Chondrocyte (in vitro differentiated cells): ENCODE measurements at regions not wholly inside any gene's neighbourhood (a gene's known extent, or its start where the extent isn't known, plus 50 kb on each side); places are given as distances from the start of the nearest gene placed in this dataset.
"Not testable (repeated sequence)": the region's sequence is repeated elsewhere in the genome, so short reads cannot be mapped to it uniquely, and the experiment has no call there.

Source experiments
- DNase-seq: peaks from one replicate; pipeline ENCODE4 v3.0.0; 2021; ENCODE audit warnings: mixed read lengths, low spot score
- H3K27ac Mint-ChIP-seq: one replicate; pipeline ENCODE4 v1.8.0; 2021; ENCODE audit warnings: mild to moderate bottlenecking, moderate library complexity, mixed read lengths; ENCODE audit not compliant: unreplicated experiment
- H3K27me3 Mint-ChIP-seq: 2 replicates; pipeline ENCODE4 v1.8.0; 2021; ENCODE audit warnings: low read depth, mixed read lengths
- H3K36me3 Mint-ChIP-seq: 2 replicates; pipeline ENCODE4 v1.8.0; 2021; ENCODE audit warnings: low read depth, mixed read lengths
- H3K4me1 Mint-ChIP-seq: 2 replicates; pipeline ENCODE4 v1.8.0; 2021; ENCODE audit warnings: low read depth, mild to moderate bottlenecking, mixed read lengths
- H3K4me3 Mint-ChIP-seq: one replicate; pipeline ENCODE4 v1.8.0; 2021; ENCODE audit warnings: mild to moderate bottlenecking, moderate library complexity, mixed read lengths; ENCODE audit not compliant: unreplicated experiment
- H3K9me3 Mint-ChIP-seq: 2 replicates; pipeline ENCODE4 v1.8.0; 2021; ENCODE audit warnings: low read depth, mixed read lengths
- CTCF ChIP-seq: fragments of 200-600 bp; sonication (generic); IDR thresholded peaks from 2 replicates; pipeline ENCODE4 v1.5.0; 2021; ENCODE audit warnings: antibody characterized with exemption, mild to moderate bottlenecking, moderate library complexity

- Mint-ChIP-seq H3K4me1 (peaks cover 33% of the 10 kb centered on the region), H3K27me3 (peaks cover 8% of the 10 kb centered on the region), H3K27ac (no peak overlapping the region), H3K4me3 (no peak overlapping the region), H3K9me3 (no peaks in the 10 kb centered on the region), H3K36me3 (no peaks in the 10 kb centered on the region)
- no peak for DNase-seq
- TF ChIP-seq CTCF, result no peak
Measured at GRCh38 chr15:69570997-69571396, 118.4 kb downstream of the RPLP1 start.

GRCh38 chr15:69573278-69573677, 120.7 kb downstream of the RPLP1 start:
- peaks cover 33% of the 10 kb centered on the region for H3K4me1 Mint-ChIP-seq
- H3K27ac Mint-ChIP-seq, H3K4me3 Mint-ChIP-seq, H3K9me3 Mint-ChIP-seq, DNase-seq, H3K36me3 Mint-ChIP-seq: not testable (repeated sequence)
- peaks cover 14% of the 10 kb centered on the region for H3K27me3 Mint-ChIP-seq

GRCh38 chr15:69573815-69574475, 121.3 kb downstream of the RPLP1 start:
- no peak for TF ChIP-seq CTCF
- Mint-ChIP-seq H3K27me3 (peaks cover 19% of the 10 kb centered on the region), H3K4me1 (peaks cover 31% of the 10 kb centered on the region), H3K36me3 (no peaks in the 10 kb centered on the region), H3K27ac (peak overlapping the region; percentile 57), H3K4me3 (no peak overlapping the region), H3K9me3 (no peaks in the 10 kb centered on the region)
- no peak for DNase-seq

- Mint-ChIP-seq H3K36me3 (no peaks in the 10 kb centered on the region), H3K4me1 (peaks cover 33% of the 10 kb centered on the region), H3K4me3 (no peak overlapping the region), H3K9me3 (no peaks in the 10 kb centered on the region), H3K27ac (no peak overlapping the region), H3K27me3 (peaks cover 22% of the 10 kb centered on the region)
- TF ChIP-seq CTCF, result no peak
- no peak for DNase-seq
Measured at GRCh38 chr15:69574506-69574905, 121.9 kb downstream of the RPLP1 start.

GRCh38 chr15:69575387-69575786, 122.8 kb downstream of the RPLP1 start:
- Mint-ChIP-seq H3K27me3 (peaks cover 28% of the 10 kb centered on the region), H3K9me3 (no peaks in the 10 kb centered on the region), H3K27ac (no peak overlapping the region), H3K36me3 (no peaks in the 10 kb centered on the region), H3K4me3 (no peak overlapping the region), H3K4me1 (peaks cover 33% of the 10 kb centered on the region)
- no peak for DNase-seq
- no peak for TF ChIP-seq CTCF

GRCh38 chr15:69576035-69576526, 123.5 kb downstream of the RPLP1 start:
- H3K4me3 Mint-ChIP-seq, result no peak overlapping the region
- peaks cover 35% of the 10 kb centered on the region for H3K27me3 Mint-ChIP-seq
- H3K36me3 Mint-ChIP-seq, result peaks cover 1% of the 10 kb centered on the region
- peaks cover 33% of the 10 kb centered on the region for H3K4me1 Mint-ChIP-seq
- TF ChIP-seq CTCF, result peak; percentile 92
- H3K27ac Mint-ChIP-seq, result no peak overlapping the region
- no peaks in the 10 kb centered on the region for H3K9me3 Mint-ChIP-seq
- no peak for DNase-seq
